Peyer's patch (tissue), 4 donors: ENCODE measurements at regions not wholly inside any gene's neighbourhood (a gene's known extent, or its start where the extent isn't known, plus 50 kb on each side); places are given as distances from the start of the nearest gene placed in this dataset.

Source experiments
- CTCF ChIP-seq, 6 experiments: fragments of 450-650 bp in 4 of 6; fragments of 200-600 bp in 2 of 6; sonication (generic) in 1 of 6; IDR thresholded peaks; one replicate each; pipeline ENCODE4 v1.5.1; 2017 to 2019; ENCODE audit warnings: antibody characterized with exemption in 6 of 6, mild to moderate bottlenecking in 3 of 6, moderate library complexity in 1 of 6
- POLR2A ChIP-seq, 2 donors: fragments of 450-650 bp; IDR thresholded peaks; one replicate each; pipeline ENCODE4 v1.5.1; 2017; ENCODE audit warnings: antibody characterized with exemption in 2 of 2, mild to moderate bottlenecking in 2 of 2, moderate library complexity in 2 of 2

- TF ChIP-seq CTCF (IDR thresholded peaks at IDR 0.05), result no peak
- no peak for TF ChIP-seq POLR2A (IDR thresholded peaks at IDR 0.05)
Observed at GRCh38 chr5:155114655-155115054, 101.1 kb downstream of the KIF4B start.
